ENCODE measurements at regions not wholly inside any gene's neighbourhood (a gene's known extent, or its start where the extent isn't known, plus 50 kb on each side); places are given as distances from the start of the nearest gene placed in this dataset.

GRCh38 chr1:62917314-62917713 is 133.4 kb downstream of the ATG4C start:
- DNase-seq = no peak

- no peak for DNase-seq
Measured at GRCh38 chr1:62917805-62918204, 133.9 kb downstream of the ATG4C start.

- DNase-seq = no peak
Measured at GRCh38 chr1:62918700-62919099, 134.8 kb downstream of the ATG4C start.

GRCh38 chr1:62922006-62922405 is 138.1 kb downstream of the ATG4C start:
- no peak for DNase-seq

- DNase-seq = no peak
Measured at GRCh38 chr1:62924983-62925790, 141.3 kb downstream of the ATG4C start.

- DNase-seq = no peak
Measured at GRCh38 chr1:62926681-62927252, 142.8 kb downstream of the ATG4C start.

GRCh38 chr1:62928885-62929284 is 145.0 kb downstream of the ATG4C start:
- no peak for DNase-seq

- no peak for DNase-seq
Measured at GRCh38 chr1:62937634-62938296, 153.8 kb downstream of the ATG4C start.

GRCh38 chr1:62941780-62942179 is 157.8 kb downstream of the ATG4C start:
- no peak for DNase-seq

- no peak for DNase-seq
Measured at GRCh38 chr1:62946511-62946910, 162.6 kb downstream of the ATG4C start.

GRCh38 chr1:62951428-62951827 is 167.5 kb downstream of the ATG4C start:
- no peak for DNase-seq

GRCh38 chr1:62952596-62952995 is 168.7 kb downstream of the ATG4C start:
- DNase-seq = no peak

GRCh38 chr1:62953633-62954032 is 169.7 kb downstream of the ATG4C start:
- DNase-seq = no peak

GRCh38 chr1:62954758-62955157 is 170.8 kb downstream of the ATG4C start:
- DNase-seq = no peak

GRCh38 chr1:62955666-62956065 is 171.7 kb downstream of the ATG4C start:
- DNase-seq = no peak

- no peak for DNase-seq
Measured at GRCh38 chr1:62962014-62962812, 178.3 kb downstream of the ATG4C start.

GRCh38 chr1:62962901-62963776 is 179.2 kb downstream of the ATG4C start:
- DNase-seq = peak; percentile 44

- no peak for DNase-seq
Measured at GRCh38 chr1:62964141-62964540, 180.2 kb downstream of the ATG4C start.

GRCh38 chr1:62967031-62967430 is 183.1 kb downstream of the ATG4C start:
- DNase-seq = no peak

- DNase-seq = peak; percentile 26
Measured at GRCh38 chr1:62977366-62977765, 193.4 kb downstream of the ATG4C start.

- DNase-seq = no peak
Measured at GRCh38 chr1:62978741-62979140, 194.8 kb downstream of the ATG4C start.
